OCI-LY3 (cell line): ENCODE measurements at regions not wholly inside any gene's neighbourhood (a gene's known extent, or its start where the extent isn't known, plus 50 kb on each side); places are given as distances from the start of the nearest gene placed in this dataset.

ENCODE experiments used
- CTCF ChIP-seq: fragments of 200-600, 300-600 bp; sonication (generic); IDR thresholded peaks from 2 replicates; pipeline ENCODE4 v1.5.1; 2014; ENCODE audit warnings: antibody characterized with exemption, low read length, low read depth
- EZH2phosphoT487 ChIP-seq: fragments of 200-600 bp; shearing (Covaris generic); IDR thresholded peaks from 2 replicates; pipeline ENCODE4 v1.6.1; 2018; ENCODE audit warnings: antibody characterized with exemption, mixed run types, low read depth

DNA sequence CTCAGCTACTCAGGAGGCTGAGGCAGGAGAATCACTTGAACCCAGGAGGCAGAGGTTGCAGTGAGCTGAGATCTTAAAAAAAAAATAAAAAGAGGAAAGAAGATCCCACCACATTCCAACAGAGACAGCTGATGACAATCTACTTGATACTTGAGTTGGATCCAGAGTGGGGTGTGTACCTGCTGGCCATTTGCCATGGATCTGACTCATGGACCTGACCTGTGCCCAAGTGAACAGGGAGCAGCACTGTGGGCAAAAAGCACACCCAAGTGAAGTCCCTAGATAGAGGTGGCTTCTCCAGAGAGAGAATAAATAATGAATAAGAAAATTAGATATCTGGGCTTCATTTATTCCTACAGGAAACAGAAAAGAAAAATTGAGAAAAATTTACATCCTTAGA, 81.2 kb upstream of the MIER3 start:
- TF ChIP-seq CTCF (no peak), EZH2phosphoT487 (no peak)
